GM23338 (cell line): ENCODE measurements at regions not wholly inside any gene's neighbourhood (a gene's known extent, or its start where the extent isn't known, plus 50 kb on each side); places are given as distances from the start of the nearest gene placed in this dataset.

Experiments used
- ATAC-seq: fragments of 200-7000 bp; cut with Tn5 transposase; 3 replicates; pipeline ENCODE4 v1.9.1; 2020
- DNase-seq: peaks from one replicate; pipeline ENCODE4 v3.0.0-alpha.2; 2015; ENCODE audit warnings: low spot score
- H2AFZ ChIP-seq: fragments of 200-600 bp; sonication (generic); 2 replicates; pipeline ENCODE4 v1.8.0; 2016; ENCODE audit warnings: antibody characterized with exemption, mild to moderate bottlenecking, moderate library complexity
- H3F3A ChIP-seq: fragments of 200-600 bp; sonication (generic); replicated peaks from 2 replicates; pipeline ENCODE4 v1.8.0; 2017; ENCODE audit warnings: antibody characterized with exemption, mixed run types, low read depth
- H3K27ac ChIP-seq: fragments of 200-600 bp; sonication (generic); 2 replicates; pipeline ENCODE4 v1.6.1; 2016; ENCODE audit warnings: low read depth
- H3K27me3 ChIP-seq: fragments of 200-600 bp; sonication (generic); 2 replicates; pipeline ENCODE4 v1.8.0; 2016; ENCODE audit warnings: mild to moderate bottlenecking, mixed run types, moderate library complexity; ENCODE audit not compliant: insufficient read depth
- H3K36me3 ChIP-seq: fragments of 200-600 bp; sonication (generic); 2 replicates; pipeline ENCODE4 v1.8.0; 2016; ENCODE audit warnings: mild to moderate bottlenecking; ENCODE audit not compliant: insufficient read depth
- H3K4me1 ChIP-seq: fragments of 200-600 bp; sonication (generic); 2 replicates; pipeline ENCODE4 v1.8.0; 2016; ENCODE audit warnings: mild to moderate bottlenecking, moderate library complexity; ENCODE audit not compliant: insufficient read depth
- H3K4me2 ChIP-seq: fragments of 200-600 bp; sonication (generic); 2 replicates; pipeline ENCODE4 v1.7.1; 2017; ENCODE audit warnings: mixed run types
- H3K4me3 ChIP-seq: fragments of 200-600 bp; sonication (generic); 2 replicates; pipeline ENCODE4 v1.6.1; 2016; ENCODE audit warnings: mixed run types
- H3K79me2 ChIP-seq: fragments of 200-600 bp; sonication (generic); replicated peaks from 2 replicates; pipeline ENCODE4 v1.8.0; 2017; ENCODE audit warnings: mild to moderate bottlenecking; ENCODE audit not compliant: insufficient read depth
- H3K9me2 ChIP-seq: fragments of 200-600 bp; sonication (generic); 2 replicates; pipeline ENCODE4 v1.8.0; 2017; ENCODE audit not compliant: insufficient read depth
- H4K20me1 ChIP-seq: fragments of 200-600 bp; sonication (generic); replicated peaks from 2 replicates; pipeline ENCODE4 v1.8.0; 2017; ENCODE audit warnings: mild to moderate bottlenecking; ENCODE audit not compliant: insufficient read depth
- H3K27ac Mint-ChIP-seq: 2 replicates; pipeline ENCODE4 v1.8.0; 2020; ENCODE audit warnings: inconsistent platforms, mild to moderate bottlenecking, moderate library complexity, mixed read lengths
- H3K27me3 Mint-ChIP-seq: 3 replicates; pipeline ENCODE4 v1.8.0; 2022; ENCODE audit warnings: low read depth, mild to moderate bottlenecking, moderate library complexity, mixed read lengths, inconsistent platforms; ENCODE audit not compliant: insufficient read depth, poor library complexity
- H3K36me3 Mint-ChIP-seq: 3 replicates; pipeline ENCODE4 v1.8.0; 2021; ENCODE audit warnings: low read depth, mild to moderate bottlenecking, inconsistent platforms, moderate library complexity, mixed read lengths
- H3K4me1 Mint-ChIP-seq: 3 replicates; pipeline ENCODE4 v1.8.0; 2020; ENCODE audit warnings: mild to moderate bottlenecking, inconsistent platforms, mixed read lengths
- H3K4me3 Mint-ChIP-seq: 3 replicates; pipeline ENCODE4 v1.8.0; 2021; ENCODE audit warnings: moderate library complexity, mild to moderate bottlenecking, inconsistent platforms, mixed read lengths
- H3K9me3 Mint-ChIP-seq: 3 replicates; pipeline ENCODE4 v1.8.0; 2020; ENCODE audit warnings: moderate library complexity, mild to moderate bottlenecking, inconsistent platforms, mixed read lengths
- EZH2phosphoT487 ChIP-seq: fragments of 200-600 bp; sonication (generic); IDR thresholded peaks from one replicate; pipeline ENCODE4 v1.8.1; 2018; ENCODE audit warnings: antibody characterized with exemption; ENCODE audit not compliant: unreplicated experiment
- JUNB ChIP-seq: IDR thresholded peaks from one replicate; pipeline ENCODE4 v1.6.1; 2016; ENCODE audit warnings: antibody characterized with exemption; ENCODE audit not compliant: unreplicated experiment
- POLR2AphosphoS5 ChIP-seq: IDR thresholded peaks from 2 replicates; pipeline ENCODE4 v1.6.1; 2016; ENCODE audit warnings: antibody characterized with exemption, low read depth
- REST ChIP-seq: IDR thresholded peaks from one replicate; pipeline ENCODE4 v1.6.1; 2018; ENCODE audit warnings: antibody characterized with exemption; ENCODE audit not compliant: unreplicated experiment
- ZNF114 ChIP-seq: fragments of 250-450 bp; sonication (Bioruptor Pico); IDR thresholded peaks from 2 replicates; pipeline ENCODE4 v1.5.0; 2020; ENCODE audit warnings: mild to moderate bottlenecking, moderate library complexity
- ZNF462 ChIP-seq: fragments of 250-450 bp; sonication (Bioruptor Pico); IDR thresholded peaks from 2 replicates; pipeline ENCODE4 v1.5.0; 2020; ENCODE audit warnings: mild to moderate bottlenecking, moderate library complexity

- TF ChIP-seq ZNF462 (CRISPR knock-in tag) (no peak), EZH2phosphoT487 (no peak), REST (no peak), ZNF114 (CRISPR knock-in tag) (no peak)
These were observed 302.5 kb downstream of the NUAK1 start (continued) for GRCh38 chr12:105836242-105836622.

- Histone ChIP-seq H3F3A (no peaks in the 10 kb centered on the region), H2AFZ (no peak overlapping the region), H4K20me1 (no peaks in the 10 kb centered on the region), H3K4me1 (no peaks in the 10 kb centered on the region), H3K27ac (no peak overlapping the region), H3K4me3 (no peak overlapping the region), H3K27me3 (no peaks in the 10 kb centered on the region), H3K9me2 (no peaks in the 10 kb centered on the region), H3K4me2 (no peak overlapping the region), H3K79me2 (no peaks in the 10 kb centered on the region), H3K36me3 (no peaks in the 10 kb centered on the region)
- TF ChIP-seq JUNB (no peak), POLR2AphosphoS5 (no peak)
- no peaks in the 10 kb centered on the region for H3K36me3 Mint-ChIP-seq
- H3K4me1 Mint-ChIP-seq, result no peaks in the 10 kb centered on the region
- H3K9me3 Mint-ChIP-seq, result no peaks in the 10 kb centered on the region
- H3K4me3 Mint-ChIP-seq, result no peak overlapping the region
- DNase-seq (no peak), ATAC-seq (no peak)
- H3K27me3 Mint-ChIP-seq, result no peaks in the 10 kb centered on the region
- H3K27ac Mint-ChIP-seq, result no peak overlapping the region
These were observed 299.1 kb downstream of the NUAK1 start for GRCh38 chr12:105839629-105840127.
